ENCODE measurements at regions not wholly inside any gene's neighbourhood (a gene's known extent, or its start where the extent isn't known, plus 50 kb on each side); places are given as distances from the start of the nearest gene placed in this dataset.
A peak's percentile ranks its signal among the peaks of the same experiment; 100 is the strongest.

- Histone ChIP-seq H3K36me3 (replicated peaks; ENCODE audit: insufficient read depth, low read depth) (no peaks in the 10 kb centered on the region), H4K20me1 (ENCODE audit: insufficient read depth, poor library complexity, severe bottlenecking) (no peaks in the 10 kb centered on the region), H3K27ac (no peak overlapping the region), H3K9me3 (ENCODE audit: low read depth) (no peaks in the 10 kb centered on the region), H3K4me1 (ENCODE audit: insufficient read depth) (peaks cover 4% of the 10 kb centered on the region), H3K27me3 (no peaks in the 10 kb centered on the region), H3K4me2 (no peak overlapping the region), H3K4me3 (no peak overlapping the region), H3K79me2 (no peaks in the 10 kb centered on the region), H3K9me2 (replicated peaks; ENCODE audit: insufficient read depth) (no peaks in the 10 kb centered on the region), H2AFZ (no peak overlapping the region)
- no peak for DNase-seq (ENCODE audit: low spot score)
- TF ChIP-seq, protein P1, sequence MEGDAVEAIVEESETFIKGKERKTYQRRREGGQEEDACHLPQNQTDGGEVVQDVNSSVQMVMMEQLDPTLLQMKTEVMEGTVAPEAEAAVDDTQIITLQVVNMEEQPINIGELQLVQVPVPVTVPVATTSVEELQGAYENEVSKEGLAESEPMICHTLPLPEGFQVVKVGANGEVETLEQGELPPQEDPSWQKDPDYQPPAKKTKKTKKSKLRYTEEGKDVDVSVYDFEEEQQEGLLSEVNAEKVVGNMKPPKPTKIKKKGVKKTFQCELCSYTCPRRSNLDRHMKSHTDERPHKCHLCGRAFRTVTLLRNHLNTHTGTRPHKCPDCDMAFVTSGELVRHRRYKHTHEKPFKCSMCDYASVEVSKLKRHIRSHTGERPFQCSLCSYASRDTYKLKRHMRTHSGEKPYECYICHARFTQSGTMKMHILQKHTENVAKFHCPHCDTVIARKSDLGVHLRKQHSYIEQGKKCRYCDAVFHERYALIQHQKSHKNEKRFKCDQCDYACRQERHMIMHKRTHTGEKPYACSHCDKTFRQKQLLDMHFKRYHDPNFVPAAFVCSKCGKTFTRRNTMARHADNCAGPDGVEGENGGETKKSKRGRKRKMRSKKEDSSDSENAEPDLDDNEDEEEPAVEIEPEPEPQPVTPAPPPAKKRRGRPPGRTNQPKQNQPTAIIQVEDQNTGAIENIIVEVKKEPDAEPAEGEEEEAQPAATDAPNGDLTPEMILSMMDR (IDR thresholded peaks at IDR 0.05; ENCODE audit: poor library complexity): no peak
- TF ChIP-seq EZH2 (IDR thresholded peaks at IDR 0.05; ENCODE audit: borderline replicate concordance): no peak
- no peak for TF ChIP-seq EZH2phosphoT487 (IDR thresholded peaks at IDR 0.05; ENCODE audit: low read depth, severe bottlenecking, unreplicated experiment)
- 82% methylated on average over 1 of the region's 1 CpG for WGBS (ENCODE audit: low lambda C conversion rate, missing lambda C conversion rate)
These were observed 867.4 kb downstream of the KCNT2 start for GRCh38 chr1:195740862-195741261.

DNA sequence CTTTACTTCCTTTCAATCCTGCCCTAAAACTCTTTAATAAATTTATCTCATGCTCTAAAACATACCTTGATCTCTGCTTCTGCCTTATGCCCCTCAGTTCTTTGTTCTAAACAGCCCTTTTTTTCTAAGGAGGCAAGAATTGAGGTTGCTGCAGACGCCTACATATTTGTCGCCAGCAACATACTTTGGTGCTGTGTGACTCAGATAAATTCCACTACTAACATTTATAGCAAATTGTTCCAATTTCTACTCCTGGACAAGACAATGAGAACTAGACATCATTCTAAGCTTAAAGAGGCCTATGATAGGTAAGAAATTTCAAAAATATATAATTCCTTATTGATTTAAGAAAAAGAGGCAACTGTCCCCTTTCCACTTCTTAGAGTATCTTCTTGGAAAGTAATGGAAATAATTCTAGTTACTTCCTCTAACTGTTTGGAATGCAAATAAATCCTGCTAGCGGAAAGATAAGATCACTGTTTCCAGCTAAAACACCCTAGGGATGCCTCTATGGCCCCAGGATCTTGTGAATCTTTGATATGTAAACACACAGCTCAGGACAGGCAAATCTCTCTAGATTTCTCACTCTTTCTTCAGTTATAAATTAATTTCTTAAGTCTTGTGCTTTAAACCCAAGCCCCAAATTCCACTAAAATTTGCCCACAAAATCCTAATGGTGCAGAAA lies 869.1 kb downstream of the KCNT2 start:
- no peaks in the 10 kb centered on the region for H3K36me3 ChIP-seq (replicated peaks; ENCODE audit: insufficient read depth, low read depth)
- no peak overlapping the region for H3K4me3 ChIP-seq
- H3K27me3 ChIP-seq: no peaks in the 10 kb centered on the region
- 43% methylated on average over 3 of the region's 3 CpGs for WGBS (ENCODE audit: low lambda C conversion rate, missing lambda C conversion rate)
- H3K4me2 ChIP-seq: no peak overlapping the region
- H3K79me2 ChIP-seq: no peaks in the 10 kb centered on the region
- H3K4me1 ChIP-seq (ENCODE audit: insufficient read depth): peaks cover 10% of the 10 kb centered on the region
- no peaks in the 10 kb centered on the region for H3K9me3 ChIP-seq (ENCODE audit: low read depth)
- no peaks in the 10 kb centered on the region for H4K20me1 ChIP-seq (ENCODE audit: insufficient read depth, poor library complexity, severe bottlenecking)
- no peaks in the 10 kb centered on the region for H3K9me2 ChIP-seq (replicated peaks; ENCODE audit: insufficient read depth)
- no peak overlapping the region for H2AFZ ChIP-seq
- no peak overlapping the region for H3K27ac ChIP-seq
- TF ChIP-seq EZH2 (IDR thresholded peaks at IDR 0.05; ENCODE audit: borderline replicate concordance): no peak
- TF ChIP-seq, protein P1 (IDR thresholded peaks at IDR 0.05; ENCODE audit: poor library complexity): no peak
- TF ChIP-seq EZH2phosphoT487 (IDR thresholded peaks at IDR 0.05; ENCODE audit: low read depth, severe bottlenecking, unreplicated experiment): no peak
- DNase-seq (ENCODE audit: low spot score): no peak

- H3K36me3 ChIP-seq (replicated peaks; ENCODE audit: insufficient read depth, low read depth): no peaks in the 10 kb centered on the region
- TF ChIP-seq EZH2 (IDR thresholded peaks at IDR 0.05; ENCODE audit: borderline replicate concordance) (no peak), EZH2phosphoT487 (IDR thresholded peaks at IDR 0.05; ENCODE audit: low read depth, severe bottlenecking, unreplicated experiment) (no peak)
- TF ChIP-seq, protein P1 (IDR thresholded peaks at IDR 0.05; ENCODE audit: poor library complexity): no peak
- H3K79me2 ChIP-seq: no peaks in the 10 kb centered on the region
- no peaks in the 10 kb centered on the region for H3K9me3 ChIP-seq (ENCODE audit: low read depth)
- H3K4me3 ChIP-seq: no peak overlapping the region
- no peak overlapping the region for H2AFZ ChIP-seq
- H3K4me1 ChIP-seq (ENCODE audit: insufficient read depth): peaks cover 10% of the 10 kb centered on the region
- no peak for DNase-seq (ENCODE audit: low spot score)
- H3K27me3 ChIP-seq: no peaks in the 10 kb centered on the region
- H3K27ac ChIP-seq: peak overlapping the region; percentile 32
- no peaks in the 10 kb centered on the region for H4K20me1 ChIP-seq (ENCODE audit: insufficient read depth, poor library complexity, severe bottlenecking)
- no peaks in the 10 kb centered on the region for H3K9me2 ChIP-seq (replicated peaks; ENCODE audit: insufficient read depth)
- no peak overlapping the region for H3K4me2 ChIP-seq
These were observed 873.1 kb downstream of the KCNT2 start for GRCh38 chr1:195735140-195735539.
